WTC11 (cell line): ENCODE measurements at regions not wholly inside any gene's neighbourhood (a gene's known extent, or its start where the extent isn't known, plus 50 kb on each side); places are given as distances from the start of the nearest gene placed in this dataset.

Source experiments
- ATAC-seq: fragments of 200-7000 bp; cut with Tn5 transposase; 2 replicates; pipeline ENCODE4 v1.10.0; 2021; ENCODE audit warnings: mild to moderate bottlenecking, moderate library complexity
- CTCF ChIA-PET: fragments of 300-600 bp; sonication (Branson Sonifier 250); formaldehyde crosslinking; loops from one replicate; lab custom pipeline; 2021; ENCODE audit warnings: antibody characterized with exemption; lab: Charles Lee
- POLR2A ChIA-PET: fragments of 350-600 bp; sonication (Branson Sonifier 250); formaldehyde crosslinking; loops from one replicate; lab custom pipeline; 2021; ENCODE audit warnings: antibody characterized with exemption; lab: Charles Lee
- DNase-seq: peaks from one replicate; pipeline ENCODE4 v3.0.0; 2021; ENCODE audit warnings: low spot score
- H3K27ac Mint-ChIP-seq: 2 replicates; pipeline ENCODE4 v1.8.0; 2021; ENCODE audit warnings: mixed read lengths
- H3K27me3 Mint-ChIP-seq: 2 replicates; pipeline ENCODE4 v1.8.0; 2021; ENCODE audit warnings: low read depth, mild to moderate bottlenecking, moderate library complexity, mixed read lengths
- H3K36me3 Mint-ChIP-seq: 2 replicates; pipeline ENCODE4 v1.8.0; 2021; ENCODE audit warnings: mixed read lengths
- H3K4me1 Mint-ChIP-seq: 2 replicates; pipeline ENCODE4 v1.8.0; 2022; ENCODE audit warnings: mixed read lengths
- H3K4me3 Mint-ChIP-seq: 2 replicates; pipeline ENCODE4 v1.8.0; 2021; ENCODE audit warnings: mild to moderate bottlenecking, moderate library complexity, mixed read lengths
- H3K9me3 Mint-ChIP-seq: 2 replicates; pipeline ENCODE4 v1.8.0; 2021; ENCODE audit warnings: mixed read lengths
- ATF1 ChIP-seq: sonication (generic); formaldehyde crosslinking; IDR thresholded peaks from 2 replicates; pipeline ENCODE4 v1.8.1; 2023; ENCODE audit warnings: mild to moderate bottlenecking, moderate library complexity, missing genetic modification reagents
- EMX1 ChIP-seq: fragments of 250-450 bp; sonication (Bioruptor Pico); IDR thresholded peaks from 2 replicates; pipeline ENCODE4 v1.8.0; 2021; ENCODE audit warnings: mild to moderate bottlenecking
- ETV6 ChIP-seq: sonication (generic); formaldehyde crosslinking; IDR thresholded peaks from 2 replicates; pipeline ENCODE4 v1.8.1; 2022; ENCODE audit warnings: mild to moderate bottlenecking, missing genetic modification reagents
- GTF2I ChIP-seq: fragments of 250-450 bp; sonication (Bioruptor Pico); conservative IDR thresholded peaks from 2 replicates; pipeline ENCODE4 v1.4.0; 2021; ENCODE audit warnings: mild to moderate bottlenecking
- JAZF1 ChIP-seq: fragments of 250-450 bp; sonication (Bioruptor Pico); IDR thresholded peaks from 2 replicates; pipeline ENCODE4 v1.9.0; 2021; ENCODE audit warnings: moderate library complexity, mild to moderate bottlenecking, inconsistent platforms
- NFYB ChIP-seq: sonication (generic); formaldehyde crosslinking; conservative IDR thresholded peaks from 2 replicates; pipeline ENCODE4 v1.8.0; 2022; ENCODE audit warnings: low read depth, missing genetic modification reagents
- RORB ChIP-seq: fragments of 250-450 bp; sonication (Bioruptor Pico); IDR thresholded peaks from 2 replicates; pipeline ENCODE4 v1.9.0; 2021; ENCODE audit warnings: mild to moderate bottlenecking
- TCF7 ChIP-seq: sonication (generic); formaldehyde crosslinking; IDR thresholded peaks from 2 replicates; pipeline ENCODE4 v1.8.0; 2022; ENCODE audit warnings: mild to moderate bottlenecking, low read depth, missing genetic modification reagents, moderate library complexity
- TEAD4 ChIP-seq: sonication (generic); formaldehyde crosslinking; IDR thresholded peaks from 2 replicates; pipeline ENCODE4 v1.8.0; 2022; ENCODE audit warnings: mild to moderate bottlenecking, missing genetic modification reagents
- ZBTB21 ChIP-seq: sonication (generic); formaldehyde crosslinking; IDR thresholded peaks from 2 replicates; pipeline ENCODE4 v1.8.1; 2023; ENCODE audit warnings: mild to moderate bottlenecking, missing genetic modification reagents, borderline replicate concordance
- ZNF121 ChIP-seq: sonication (generic); formaldehyde crosslinking; IDR thresholded peaks from 2 replicates; pipeline ENCODE4 v1.8.0; 2023; ENCODE audit warnings: missing genetic modification reagents
- ZNF138 ChIP-seq: sonication (generic); formaldehyde crosslinking; conservative IDR thresholded peaks from 2 replicates; pipeline ENCODE4 v1.8.1; 2022; ENCODE audit warnings: mild to moderate bottlenecking, moderate library complexity, missing genetic modification reagents
- ZNF263 ChIP-seq: sonication (generic); formaldehyde crosslinking; IDR thresholded peaks from 2 replicates; pipeline ENCODE4 v1.8.1; 2022; ENCODE audit warnings: low read depth, mild to moderate bottlenecking, moderate library complexity, missing genetic modification reagents
- ZNF317 ChIP-seq: sonication (generic); formaldehyde crosslinking; IDR thresholded peaks from 2 replicates; pipeline ENCODE4 v1.8.1; 2023; ENCODE audit warnings: low read depth, mild to moderate bottlenecking, moderate library complexity, missing genetic modification reagents, borderline replicate concordance
- ZNF423 ChIP-seq: fragments of 250-450 bp; sonication (Bioruptor Pico); IDR thresholded peaks from 2 replicates; pipeline ENCODE4 v2.1.2; 2022; ENCODE audit warnings: mild to moderate bottlenecking, moderate library complexity
- TF ChIP-seq, protein P1 (sequence below): fragments of 250-450 bp; sonication (Bioruptor Pico); IDR thresholded peaks from 2 replicates; pipeline ENCODE4 v1.9.0; 2021; ENCODE audit warnings: moderate library complexity, mild to moderate bottlenecking, inconsistent platforms, borderline replicate concordance
- TF ChIP-seq, protein P2 (sequence below): sonication (generic); formaldehyde crosslinking; IDR thresholded peaks from 2 replicates; pipeline ENCODE4 v1.8.1; 2023; ENCODE audit warnings: mild to moderate bottlenecking, moderate library complexity, missing genetic modification reagents
- TF ChIP-seq, protein P3 (sequence below): fragments of 250-450 bp; sonication (Bioruptor Pico); conservative IDR thresholded peaks from 2 replicates; pipeline ENCODE4 v1.9.0; 2021; ENCODE audit warnings: mild to moderate bottlenecking
- TF ChIP-seq, protein P4 (sequence below): fragments of 200-600 bp; IDR thresholded peaks from 2 replicates; pipeline ENCODE4 v1.8.0; 2022; ENCODE audit warnings: antibody characterized with exemption
- TF ChIP-seq, protein P5 (sequence below): sonication (generic); formaldehyde crosslinking; IDR thresholded peaks from 2 replicates; pipeline ENCODE4 v1.8.1; 2022; ENCODE audit warnings: mild to moderate bottlenecking, moderate library complexity, missing genetic modification reagents
- TF ChIP-seq, protein P6 (sequence below): sonication (generic); formaldehyde crosslinking; IDR thresholded peaks from 2 replicates; pipeline ENCODE4 v1.8.1; 2023; ENCODE audit warnings: mild to moderate bottlenecking, missing genetic modification reagents, moderate library complexity
- TF ChIP-seq, protein P7 (sequence below): fragments of 250-450 bp; sonication (Bioruptor Pico); IDR thresholded peaks from 2 replicates; pipeline ENCODE4 v2.1.2; 2022; ENCODE audit warnings: mild to moderate bottlenecking, moderate library complexity
- TF ChIP-seq, protein P8 (sequence below): fragments of 250-450 bp; sonication (Bioruptor Pico); IDR thresholded peaks from 2 replicates; pipeline ENCODE4 v1.8.0; 2021; ENCODE audit warnings: mild to moderate bottlenecking

DNA sequence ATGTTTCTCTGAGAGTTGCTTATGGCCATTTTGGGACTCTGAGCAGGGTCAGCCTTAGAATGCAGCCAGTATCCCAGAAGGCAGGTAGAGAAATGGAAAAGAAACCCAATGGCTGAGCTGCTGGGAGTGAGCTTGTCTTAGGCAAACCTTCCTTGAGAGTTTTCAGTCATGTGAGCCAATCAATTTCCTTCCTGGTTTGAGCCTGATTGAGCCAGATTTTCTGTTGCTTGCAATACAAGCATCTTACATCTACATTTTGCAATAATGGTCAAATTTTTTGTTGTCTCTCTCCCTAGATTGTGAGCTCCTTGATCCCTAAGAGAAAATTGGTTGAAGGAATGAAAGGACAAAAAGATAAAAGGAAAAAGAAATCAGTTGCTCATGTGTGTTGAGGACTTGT is 155.3 kb downstream of the SNX18 start:
- Mint-ChIP-seq H3K9me3 (peaks cover 68% of the 10 kb centered on the region), H3K4me1 (no peaks in the 10 kb centered on the region), H3K36me3 (peaks cover 26% of the 10 kb centered on the region), H3K27ac (no peak overlapping the region), H3K27me3 (no peaks in the 10 kb centered on the region), H3K4me3 (no peak overlapping the region)
- POLR2A ChIA-PET, result no interaction called here
- no peak for ATAC-seq
- DNase-seq, result no peak
- CTCF ChIA-PET, result no interaction called here
- TF ChIP-seq ZNF423 (CRISPR knock-in tag) (no peak), ZNF121 (no peak), RORB (CRISPR knock-in tag) (no peak), ATF1 (CRISPR knock-in tag) (no peak), JAZF1 (CRISPR knock-in tag) (no peak), GTF2I (CRISPR knock-in tag) (no peak), ZNF138 (CRISPR knock-in tag) (no peak), NFYB (CRISPR knock-in tag) (no peak), ZNF263 (CRISPR knock-in tag) (no peak), TEAD4 (CRISPR knock-in tag) (no peak), ETV6 (CRISPR knock-in tag) (no peak), ZNF317 (CRISPR knock-in tag) (no peak)
- TF ChIP-seq, protein P1, sequence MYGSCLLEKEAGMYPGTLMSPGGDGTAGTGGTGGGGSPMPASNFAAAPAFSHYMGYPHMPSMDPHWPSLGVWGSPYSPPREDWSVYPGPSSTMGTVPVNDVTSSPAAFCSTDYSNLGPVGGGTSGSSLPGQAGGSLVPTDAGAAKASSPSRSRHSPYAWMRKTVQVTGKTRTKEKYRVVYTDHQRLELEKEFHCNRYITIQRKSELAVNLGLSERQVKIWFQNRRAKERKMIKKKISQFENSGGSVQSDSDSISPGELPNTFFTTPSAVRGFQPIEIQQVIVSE (CRISPR knock-in tag), result no peak
- TF ChIP-seq, protein P2, sequence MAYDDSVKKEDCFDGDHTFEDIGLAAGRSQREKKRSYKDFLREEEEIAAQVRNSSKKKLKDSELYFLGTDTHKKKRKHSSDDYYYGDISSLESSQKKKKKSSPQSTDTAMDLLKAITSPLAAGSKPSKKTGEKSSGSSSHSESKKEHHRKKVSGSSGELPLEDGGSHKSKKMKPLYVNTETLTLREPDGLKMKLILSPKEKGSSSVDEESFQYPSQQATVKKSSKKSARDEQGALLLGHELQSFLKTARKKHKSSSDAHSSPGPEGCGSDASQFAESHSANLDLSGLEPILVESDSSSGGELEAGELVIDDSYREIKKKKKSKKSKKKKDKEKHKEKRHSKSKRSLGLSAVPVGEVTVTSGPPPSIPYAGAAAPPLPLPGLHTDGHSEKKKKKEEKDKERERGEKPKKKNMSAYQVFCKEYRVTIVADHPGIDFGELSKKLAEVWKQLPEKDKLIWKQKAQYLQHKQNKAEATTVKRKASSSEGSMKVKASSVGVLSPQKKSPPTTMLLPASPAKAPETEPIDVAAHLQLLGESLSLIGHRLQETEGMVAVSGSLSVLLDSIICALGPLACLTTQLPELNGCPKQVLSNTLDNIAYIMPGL, result no peak
- TF ChIP-seq, protein P3, sequence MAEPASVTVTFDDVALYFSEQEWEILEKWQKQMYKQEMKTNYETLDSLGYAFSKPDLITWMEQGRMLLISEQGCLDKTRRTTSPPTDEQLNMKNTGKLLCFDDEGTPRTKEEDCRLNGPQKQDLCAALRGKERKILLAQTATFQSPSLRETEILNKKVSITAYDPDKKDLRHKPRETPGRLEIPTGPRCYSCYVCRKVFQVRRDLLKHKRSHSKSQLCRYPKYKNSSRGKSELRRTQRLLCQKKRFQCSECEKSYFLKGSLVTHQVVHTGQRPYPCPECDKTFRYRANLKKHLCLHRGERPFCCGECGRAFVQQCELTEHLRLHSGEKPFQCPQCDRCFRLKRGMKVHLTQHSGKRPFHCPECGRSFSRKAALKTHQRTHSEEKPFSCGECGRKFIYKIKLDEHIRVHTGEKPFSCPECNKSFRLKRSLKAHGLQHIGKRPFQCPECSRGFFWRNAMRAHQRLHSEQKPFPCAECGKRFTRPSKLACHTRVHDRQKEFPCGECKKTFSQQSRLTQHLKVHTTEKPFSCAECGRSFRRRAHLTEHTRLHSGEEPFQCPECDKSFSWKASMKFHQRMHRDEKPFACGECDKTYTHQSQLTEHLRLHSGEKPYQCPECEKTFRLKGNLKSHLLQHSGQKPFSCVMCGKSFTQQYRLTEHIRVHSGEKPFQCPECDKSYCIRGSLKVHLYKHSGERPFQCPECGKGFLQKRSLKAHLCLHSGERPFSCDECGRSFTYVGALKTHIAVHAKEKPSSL, result no peak
- TF ChIP-seq, protein P4, sequence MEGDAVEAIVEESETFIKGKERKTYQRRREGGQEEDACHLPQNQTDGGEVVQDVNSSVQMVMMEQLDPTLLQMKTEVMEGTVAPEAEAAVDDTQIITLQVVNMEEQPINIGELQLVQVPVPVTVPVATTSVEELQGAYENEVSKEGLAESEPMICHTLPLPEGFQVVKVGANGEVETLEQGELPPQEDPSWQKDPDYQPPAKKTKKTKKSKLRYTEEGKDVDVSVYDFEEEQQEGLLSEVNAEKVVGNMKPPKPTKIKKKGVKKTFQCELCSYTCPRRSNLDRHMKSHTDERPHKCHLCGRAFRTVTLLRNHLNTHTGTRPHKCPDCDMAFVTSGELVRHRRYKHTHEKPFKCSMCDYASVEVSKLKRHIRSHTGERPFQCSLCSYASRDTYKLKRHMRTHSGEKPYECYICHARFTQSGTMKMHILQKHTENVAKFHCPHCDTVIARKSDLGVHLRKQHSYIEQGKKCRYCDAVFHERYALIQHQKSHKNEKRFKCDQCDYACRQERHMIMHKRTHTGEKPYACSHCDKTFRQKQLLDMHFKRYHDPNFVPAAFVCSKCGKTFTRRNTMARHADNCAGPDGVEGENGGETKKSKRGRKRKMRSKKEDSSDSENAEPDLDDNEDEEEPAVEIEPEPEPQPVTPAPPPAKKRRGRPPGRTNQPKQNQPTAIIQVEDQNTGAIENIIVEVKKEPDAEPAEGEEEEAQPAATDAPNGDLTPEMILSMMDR, result no peak
- TF ChIP-seq, protein P5, sequence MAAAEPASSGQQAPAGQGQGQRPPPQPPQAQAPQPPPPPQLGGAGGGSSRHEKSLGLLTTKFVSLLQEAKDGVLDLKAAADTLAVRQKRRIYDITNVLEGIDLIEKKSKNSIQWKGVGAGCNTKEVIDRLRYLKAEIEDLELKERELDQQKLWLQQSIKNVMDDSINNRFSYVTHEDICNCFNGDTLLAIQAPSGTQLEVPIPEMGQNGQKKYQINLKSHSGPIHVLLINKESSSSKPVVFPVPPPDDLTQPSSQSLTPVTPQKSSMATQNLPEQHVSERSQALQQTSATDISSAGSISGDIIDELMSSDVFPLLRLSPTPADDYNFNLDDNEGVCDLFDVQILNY, result no peak
- TF ChIP-seq, protein P6, sequence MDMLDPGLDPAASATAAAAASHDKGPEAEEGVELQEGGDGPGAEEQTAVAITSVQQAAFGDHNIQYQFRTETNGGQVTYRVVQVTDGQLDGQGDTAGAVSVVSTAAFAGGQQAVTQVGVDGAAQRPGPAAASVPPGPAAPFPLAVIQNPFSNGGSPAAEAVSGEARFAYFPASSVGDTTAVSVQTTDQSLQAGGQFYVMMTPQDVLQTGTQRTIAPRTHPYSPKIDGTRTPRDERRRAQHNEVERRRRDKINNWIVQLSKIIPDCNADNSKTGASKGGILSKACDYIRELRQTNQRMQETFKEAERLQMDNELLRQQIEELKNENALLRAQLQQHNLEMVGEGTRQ (CRISPR knock-in tag), result no peak

DNA sequence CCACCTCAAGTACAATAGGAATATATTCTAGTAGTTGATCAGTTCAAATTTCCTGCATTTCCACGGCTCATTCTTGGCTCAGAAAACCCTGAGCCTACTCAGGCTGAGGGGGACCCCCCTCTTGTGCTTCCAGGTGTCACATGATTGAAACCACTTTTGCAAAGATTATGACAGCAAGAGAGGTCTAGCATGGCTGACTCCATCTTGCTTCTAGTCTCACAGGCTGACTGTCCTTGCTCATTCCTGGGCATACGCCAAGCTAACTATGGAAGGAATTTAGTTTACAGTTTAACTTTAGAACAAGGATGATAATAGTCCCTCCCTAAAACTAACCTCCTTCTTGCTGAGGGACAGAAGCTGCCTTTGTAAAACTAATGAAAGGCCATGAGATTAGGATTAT is 154.1 kb downstream of the SNX18 start:
- Mint-ChIP-seq H3K36me3 (peaks cover 26% of the 10 kb centered on the region), H3K27ac (no peak overlapping the region), H3K4me3 (no peak overlapping the region), H3K4me1 (no peaks in the 10 kb centered on the region), H3K27me3 (no peaks in the 10 kb centered on the region; the same call in 1 of the 2 replicates), H3K9me3 (peaks cover 79% of the 10 kb centered on the region)
- no peak for ATAC-seq
- no peak for DNase-seq
- CTCF ChIA-PET, result no interaction called here
- POLR2A ChIA-PET, result no interaction called here
- TF ChIP-seq ZNF317 (CRISPR knock-in tag), result no peak
- TF ChIP-seq TCF7 (CRISPR knock-in tag), result no peak
- TF ChIP-seq, protein P7, sequence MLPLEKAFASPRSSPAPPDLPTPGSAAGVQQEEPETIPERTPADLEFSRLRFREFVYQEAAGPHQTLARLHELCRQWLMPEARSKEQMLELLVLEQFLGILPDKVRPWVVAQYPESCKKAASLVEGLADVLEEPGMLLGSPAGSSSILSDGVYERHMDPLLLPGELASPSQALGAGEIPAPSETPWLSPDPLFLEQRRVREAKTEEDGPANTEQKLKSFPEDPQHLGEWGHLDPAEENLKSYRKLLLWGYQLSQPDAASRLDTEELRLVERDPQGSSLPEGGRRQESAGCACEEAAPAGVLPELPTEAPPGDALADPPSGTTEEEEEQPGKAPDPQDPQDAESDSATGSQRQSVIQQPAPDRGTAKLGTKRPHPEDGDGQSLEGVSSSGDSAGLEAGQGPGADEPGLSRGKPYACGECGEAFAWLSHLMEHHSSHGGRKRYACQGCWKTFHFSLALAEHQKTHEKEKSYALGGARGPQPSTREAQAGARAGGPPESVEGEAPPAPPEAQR (CRISPR knock-in tag), result no peak
- TF ChIP-seq, protein P8, sequence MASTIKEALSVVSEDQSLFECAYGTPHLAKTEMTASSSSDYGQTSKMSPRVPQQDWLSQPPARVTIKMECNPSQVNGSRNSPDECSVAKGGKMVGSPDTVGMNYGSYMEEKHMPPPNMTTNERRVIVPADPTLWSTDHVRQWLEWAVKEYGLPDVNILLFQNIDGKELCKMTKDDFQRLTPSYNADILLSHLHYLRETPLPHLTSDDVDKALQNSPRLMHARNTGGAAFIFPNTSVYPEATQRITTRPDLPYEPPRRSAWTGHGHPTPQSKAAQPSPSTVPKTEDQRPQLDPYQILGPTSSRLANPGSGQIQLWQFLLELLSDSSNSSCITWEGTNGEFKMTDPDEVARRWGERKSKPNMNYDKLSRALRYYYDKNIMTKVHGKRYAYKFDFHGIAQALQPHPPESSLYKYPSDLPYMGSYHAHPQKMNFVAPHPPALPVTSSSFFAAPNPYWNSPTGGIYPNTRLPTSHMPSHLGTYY (CRISPR knock-in tag), result no peak
- no peak for TF ChIP-seq EMX1
- no peak for TF ChIP-seq ZBTB21
- TF ChIP-seq, protein P3, result no peak
